NOMO-1 (cell line): ENCODE measurements at regions not wholly inside any gene's neighbourhood (a gene's known extent, or its start where the extent isn't known, plus 50 kb on each side); places are given as distances from the start of the nearest gene placed in this dataset.
"Not testable (repeated sequence)": the region's sequence is repeated elsewhere in the genome, so short reads cannot be mapped to it uniquely, and the experiment has no call there.

Source experiments
- DNase-seq, 2 experiments: peaks; one replicate each; lab custom pipeline; 2025; ENCODE audit not compliant: unreplicated experiment in 2 of 2; lab: John Stamatoyannopoulos, UW

DNA sequence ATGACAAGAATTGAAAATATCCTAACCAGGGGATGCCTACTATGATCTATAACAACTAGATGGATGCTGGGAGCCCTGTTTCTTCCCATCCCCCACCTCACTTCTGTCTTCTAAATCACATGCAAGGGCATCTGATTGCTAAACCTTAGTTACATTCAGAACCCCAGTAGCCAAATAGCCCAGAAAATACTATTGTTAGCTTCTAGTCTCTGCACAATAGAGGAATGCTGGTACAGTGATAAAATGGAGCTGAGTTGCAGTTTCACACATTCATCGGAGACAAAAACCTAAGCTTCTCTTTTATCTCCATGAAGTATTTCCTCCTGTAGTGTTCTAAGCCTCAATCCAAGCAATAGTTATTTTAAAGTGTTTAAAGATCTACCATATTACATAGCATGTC lies 942.9 kb downstream of the RPS29 start:
- no peak for DNase-seq

DNA sequence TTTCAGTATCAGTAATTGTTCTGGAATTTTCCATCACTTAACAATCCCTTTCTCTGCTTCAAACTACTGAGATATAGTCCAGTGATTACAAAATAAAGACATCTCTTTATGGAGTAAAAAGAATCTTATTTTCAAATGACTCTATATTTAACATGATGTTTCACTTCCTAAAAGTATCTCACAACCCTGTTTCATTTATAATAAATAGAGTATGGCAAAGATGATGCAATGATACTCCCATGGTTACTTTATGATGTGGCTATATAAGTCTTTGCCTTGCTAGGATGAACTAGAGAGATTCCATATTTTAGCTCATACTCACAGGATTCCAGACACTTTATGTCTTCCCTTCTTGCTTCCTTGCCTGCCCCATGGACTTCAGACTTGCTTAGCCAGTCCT lies 953.5 kb upstream of the MDGA2 start:
- DNase-seq, result peak in 1 of 2 experiments; percentile 30

DNA sequence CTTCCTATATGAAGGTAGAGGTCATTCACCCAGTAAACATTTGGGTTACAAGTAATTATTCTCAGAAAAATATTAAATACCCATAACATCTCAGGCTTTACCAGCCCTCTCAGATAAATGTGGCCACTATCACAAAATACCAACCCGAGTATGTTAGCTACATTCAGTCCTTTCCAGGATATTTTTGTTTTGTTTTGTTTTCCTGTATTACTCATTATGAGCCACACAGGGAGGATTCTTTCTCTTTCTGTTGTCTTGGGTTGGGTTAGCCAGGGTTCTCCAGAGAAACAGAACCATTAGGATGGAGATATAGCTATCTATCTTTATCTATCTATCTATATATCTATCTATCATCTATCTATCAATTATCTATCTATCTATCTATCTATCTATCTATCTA lies 947.6 kb upstream of the MDGA2 start:
- no peak for DNase-seq

DNA sequence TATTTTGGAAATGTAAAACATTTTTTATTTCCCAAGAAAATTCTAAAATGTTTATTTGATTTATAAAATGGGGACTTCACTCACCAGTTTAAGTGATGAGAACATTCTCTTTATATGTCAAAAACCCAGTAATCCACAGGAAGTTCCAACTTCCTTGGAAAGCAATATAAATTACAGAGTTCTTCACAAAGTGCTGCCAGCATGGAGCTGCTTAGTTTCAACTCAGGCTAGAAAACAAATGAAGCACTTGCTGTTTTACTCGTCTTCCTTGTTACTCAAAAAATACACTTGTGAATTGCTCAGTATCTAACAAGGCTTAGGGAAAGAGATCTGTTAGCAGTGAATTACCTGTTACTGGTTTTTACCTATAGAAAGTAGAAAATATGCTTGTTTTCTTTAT lies 942.7 kb upstream of the MDGA2 start:
- DNase-seq, result no peak

DNA sequence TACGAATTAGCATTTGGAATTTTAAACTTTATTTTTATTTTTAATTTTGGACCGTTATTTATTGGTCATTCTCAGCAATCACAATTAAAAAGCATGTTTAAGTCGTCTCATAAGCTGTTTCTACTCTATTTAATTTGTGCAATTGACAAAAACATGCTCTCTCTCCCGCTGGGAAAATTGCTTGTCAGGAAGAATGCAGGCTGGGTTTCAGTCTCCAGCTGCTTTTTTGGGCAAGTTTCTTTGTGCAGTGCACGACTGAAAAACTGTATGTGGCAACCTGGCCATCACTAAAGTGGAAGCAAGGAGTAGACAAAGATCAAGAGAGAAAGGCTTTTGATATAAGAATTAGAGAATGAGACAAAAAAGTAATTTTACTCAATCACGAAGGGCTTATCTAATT lies 941.5 kb upstream of the MDGA2 start:
- no peak for DNase-seq

DNA sequence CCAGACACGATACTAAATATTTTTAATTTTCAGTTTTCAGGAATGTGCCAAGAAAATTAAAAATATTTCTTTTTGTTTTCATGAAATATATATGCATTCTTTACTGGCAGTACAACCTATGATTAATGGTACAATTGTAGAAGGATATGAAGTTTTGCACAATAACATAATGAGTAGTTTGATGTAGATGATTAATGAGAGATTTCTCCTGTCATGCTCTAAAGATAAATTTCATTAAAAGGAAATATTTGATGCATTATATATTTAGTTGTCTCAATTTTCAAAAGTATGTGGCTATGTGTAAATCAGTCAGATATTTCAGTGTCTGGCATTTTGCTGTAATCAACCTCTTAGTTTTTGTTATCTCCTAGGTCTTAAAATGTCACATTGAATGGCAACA lies 940.2 kb upstream of the MDGA2 start:
- no peak for DNase-seq

DNA sequence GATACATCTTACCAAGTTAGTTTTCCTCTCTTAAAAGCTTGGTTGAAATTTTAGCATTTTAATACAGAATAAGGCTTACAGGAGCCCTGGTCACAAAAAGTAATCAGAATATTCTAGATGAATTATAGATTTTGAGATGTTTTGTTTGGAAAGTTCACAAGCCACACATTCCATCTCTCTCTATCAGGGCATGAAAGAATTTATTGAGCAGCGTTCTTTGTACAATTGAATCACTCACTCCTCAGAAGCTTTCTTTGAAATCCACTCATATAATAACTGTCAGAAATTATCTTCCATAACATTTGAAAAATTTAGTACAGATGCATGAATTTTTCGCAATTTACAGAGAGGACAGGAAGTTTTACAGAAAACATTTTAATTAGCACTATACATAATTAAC lies 938.6 kb upstream of the MDGA2 start:
- DNase-seq, result no peak

DNA sequence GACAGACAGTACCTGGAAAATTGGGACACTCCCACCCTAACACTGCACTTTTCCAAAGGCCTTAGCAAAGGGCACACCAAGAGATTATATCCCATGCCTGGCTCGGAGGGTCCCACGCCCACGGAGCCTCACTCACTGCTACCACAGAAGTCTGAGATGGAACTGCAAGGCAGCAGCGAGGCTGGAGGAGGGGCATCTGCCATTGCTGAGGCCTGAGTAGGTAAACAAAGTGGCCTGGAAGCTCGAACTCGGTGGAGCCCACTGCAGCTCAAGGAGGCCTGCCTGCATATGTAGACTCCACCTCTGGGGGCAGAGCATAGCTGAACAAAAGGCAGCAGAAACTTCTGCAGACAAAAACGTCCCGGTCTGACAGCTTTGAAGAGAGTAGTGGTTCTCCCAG lies 931.6 kb upstream of the MDGA2 start:
- DNase-seq, result not testable (repeated sequence)

DNA sequence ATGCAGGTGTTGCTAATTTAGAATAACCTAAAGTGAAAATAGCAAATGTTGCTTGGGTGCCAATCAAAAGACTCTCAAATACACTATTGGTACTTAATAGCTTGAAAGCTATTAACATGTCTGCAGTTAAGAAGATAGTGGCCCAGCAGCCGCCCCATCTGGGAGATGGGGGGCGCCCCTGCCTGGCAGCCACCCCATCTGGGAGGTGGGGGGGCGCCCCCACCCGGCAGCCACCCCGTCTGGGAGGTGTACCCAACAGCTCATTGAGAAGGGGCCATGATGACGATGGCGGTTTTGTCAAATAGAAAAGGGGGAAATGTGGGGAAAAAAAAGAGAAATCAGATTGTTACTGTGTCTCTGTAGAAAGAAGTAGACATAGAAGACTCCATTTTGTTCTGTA lies 923.1 kb upstream of the MDGA2 start:
- no peak for DNase-seq

DNA sequence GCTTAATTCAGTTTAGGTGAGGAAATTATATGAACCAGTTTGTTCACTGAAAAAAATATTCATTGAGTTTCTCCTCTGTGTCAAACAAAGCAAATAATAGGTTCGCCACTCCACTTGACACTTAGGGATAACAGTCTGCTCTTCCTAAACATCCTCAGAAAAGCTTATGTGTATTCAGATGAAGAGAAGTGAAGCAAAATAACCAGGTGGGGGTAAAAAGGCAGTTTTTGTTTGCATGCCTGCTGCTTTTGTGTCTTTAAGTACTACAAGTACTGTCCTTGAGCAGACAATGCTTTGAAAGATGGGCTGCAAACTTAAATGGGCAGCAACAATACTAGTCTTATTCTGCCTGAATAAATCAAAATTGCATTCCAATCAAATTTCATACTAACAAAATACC lies 910.7 kb upstream of the MDGA2 start:
- DNase-seq, result no peak

DNA sequence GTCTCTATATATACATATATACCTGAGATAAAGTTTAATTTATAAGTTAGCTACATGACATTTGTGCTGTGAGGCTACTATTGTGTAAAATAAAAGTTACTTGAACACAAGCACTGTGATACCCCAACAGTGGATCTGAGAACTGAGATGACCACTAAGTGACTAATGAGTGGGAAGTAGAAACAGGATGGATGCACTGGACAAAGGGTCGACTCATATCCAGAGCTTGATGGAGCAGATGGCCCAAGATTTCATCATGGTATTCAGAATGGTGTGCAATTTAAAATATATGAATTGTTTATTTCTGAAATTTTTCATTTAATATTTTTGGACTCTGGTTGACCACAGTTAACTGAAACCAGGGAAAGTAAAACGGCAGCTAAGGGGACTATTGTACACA lies 908.6 kb upstream of the MDGA2 start:
- no peak for DNase-seq

DNA sequence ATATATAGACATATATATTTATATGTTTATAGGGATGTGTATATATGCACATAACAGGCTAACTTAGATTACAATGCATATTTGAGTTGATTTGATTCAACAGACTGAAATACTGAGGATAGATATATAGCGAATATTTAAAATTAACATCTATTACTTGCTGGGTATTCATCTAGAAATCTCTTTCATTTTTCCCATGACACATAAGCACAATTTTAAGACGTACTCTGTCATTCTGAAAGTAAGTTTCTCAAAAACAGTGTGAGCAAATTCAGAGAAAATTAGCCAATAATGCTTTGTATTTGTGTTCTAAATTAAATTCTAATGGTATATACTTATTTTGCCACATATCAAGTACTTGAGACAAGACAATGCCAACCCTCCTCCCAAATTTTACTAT lies 907.5 kb upstream of the MDGA2 start:
- DNase-seq, result no peak

DNA sequence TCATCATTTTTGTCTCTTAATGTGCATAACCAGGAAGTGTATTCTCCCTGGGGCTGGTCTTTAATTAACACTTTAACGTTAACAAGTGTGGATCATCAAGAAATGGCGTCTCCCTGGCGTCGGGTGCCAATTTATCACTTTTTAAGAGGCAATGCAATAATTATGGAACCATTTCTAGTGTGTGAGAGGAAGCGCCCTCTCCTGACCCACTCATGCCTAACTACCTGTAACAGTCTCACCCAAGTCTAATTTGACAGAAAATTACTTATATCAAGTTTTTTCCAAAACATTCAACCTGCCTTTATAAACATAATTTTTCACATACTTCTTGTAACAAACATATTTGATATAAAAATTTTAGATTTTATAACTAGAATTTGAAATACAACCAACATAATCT lies 905.3 kb upstream of the MDGA2 start:
- no peak for DNase-seq

DNA sequence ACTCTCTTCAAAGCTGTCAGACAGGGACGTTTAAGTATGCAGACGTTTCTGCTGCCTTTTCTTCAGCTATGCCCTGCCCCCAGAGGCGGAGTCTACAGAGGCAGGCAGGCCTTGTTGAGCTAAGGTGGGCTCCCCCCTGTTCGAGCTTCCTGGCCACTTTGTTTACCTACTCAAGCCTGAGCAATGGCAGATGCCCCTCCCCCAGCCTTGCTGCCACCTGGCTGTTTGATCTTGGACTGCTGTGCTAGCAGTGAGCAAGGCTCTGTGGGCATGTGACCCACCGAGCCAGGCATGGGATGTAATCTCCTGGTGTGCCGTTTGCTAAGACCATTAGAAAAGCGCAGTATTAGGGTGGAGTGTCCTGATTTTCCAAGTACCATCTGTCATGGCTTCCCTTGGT lies 900.4 kb upstream of the MDGA2 start:
- DNase-seq, result no peak

DNA sequence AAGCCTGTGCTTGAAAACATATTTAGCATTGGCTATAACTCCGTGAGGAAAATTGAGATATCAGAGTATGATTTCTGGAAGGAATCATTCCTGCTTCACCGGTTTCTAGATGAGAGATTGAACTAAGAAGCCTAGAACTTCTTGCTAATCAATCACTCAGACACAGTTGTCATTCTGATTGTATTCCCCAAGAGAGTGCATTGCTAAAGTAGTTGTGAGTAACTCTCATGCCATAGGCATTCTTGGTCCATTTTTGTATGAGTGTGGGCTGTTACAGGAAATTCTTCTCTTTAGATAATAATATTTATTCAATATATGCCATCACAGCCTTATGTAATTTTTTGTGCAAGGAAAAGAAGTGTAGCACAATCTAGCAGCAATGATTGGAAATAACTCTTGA lies 893.3 kb upstream of the MDGA2 start:
- DNase-seq, result no peak

DNA sequence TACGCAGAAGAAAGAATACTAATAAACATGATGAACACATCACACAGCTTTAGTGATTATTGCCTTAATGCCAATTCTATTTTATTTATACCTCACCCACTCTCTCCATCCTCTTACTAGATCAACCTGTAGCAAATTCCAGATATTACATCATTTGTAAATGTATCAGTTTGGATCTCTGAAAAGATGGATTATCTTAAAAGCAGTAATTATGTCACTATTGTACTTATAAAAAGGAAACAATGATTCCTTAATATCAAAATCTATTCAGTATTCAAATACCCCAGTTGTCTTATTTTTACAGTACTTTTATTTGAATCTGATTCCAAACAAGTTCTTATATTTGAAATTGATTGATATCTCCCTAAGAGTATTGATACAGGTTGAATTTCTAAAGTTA lies 892.8 kb upstream of the MDGA2 start:
- no peak for DNase-seq

DNA sequence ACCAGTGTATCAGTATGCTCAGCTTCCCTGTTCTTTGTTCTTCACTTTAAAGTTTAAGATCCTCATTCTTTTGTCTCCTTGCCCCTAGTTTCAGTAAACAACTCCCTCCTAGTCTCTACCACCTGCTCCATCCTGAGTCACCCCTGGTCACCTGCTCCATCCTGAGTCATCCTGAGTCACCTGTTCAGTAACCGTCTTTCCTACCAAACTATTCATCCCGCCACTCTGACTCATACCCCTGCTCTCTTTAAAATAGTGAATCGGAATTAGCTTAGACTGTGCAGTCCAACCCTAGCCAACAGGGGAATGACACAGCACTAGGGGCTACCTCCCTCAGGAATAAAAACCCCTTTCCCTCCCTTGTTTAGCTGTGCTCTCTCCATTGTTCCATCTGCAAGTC lies 888.1 kb upstream of the MDGA2 start:
- no peak for DNase-seq

DNA sequence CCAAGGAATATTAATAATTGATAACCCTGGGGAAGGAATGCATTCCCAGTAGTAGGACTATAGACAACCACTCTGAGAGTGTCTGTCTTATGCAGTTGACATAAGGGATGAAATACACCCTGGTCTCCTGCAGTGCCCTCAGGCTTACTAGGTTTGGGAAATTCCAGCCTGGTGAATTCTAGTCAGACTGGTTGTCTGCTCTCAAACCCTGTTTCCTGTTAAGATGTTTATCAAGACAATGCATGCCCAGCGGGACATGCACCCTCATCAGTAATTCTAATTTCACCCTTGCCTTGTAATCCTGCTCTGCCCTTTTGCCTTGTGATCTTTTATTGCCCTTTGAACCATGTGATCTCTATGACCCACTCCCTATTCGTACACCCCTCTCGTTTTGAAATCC lies 886.0 kb upstream of the MDGA2 start:
- not testable (repeated sequence) for DNase-seq

DNA sequence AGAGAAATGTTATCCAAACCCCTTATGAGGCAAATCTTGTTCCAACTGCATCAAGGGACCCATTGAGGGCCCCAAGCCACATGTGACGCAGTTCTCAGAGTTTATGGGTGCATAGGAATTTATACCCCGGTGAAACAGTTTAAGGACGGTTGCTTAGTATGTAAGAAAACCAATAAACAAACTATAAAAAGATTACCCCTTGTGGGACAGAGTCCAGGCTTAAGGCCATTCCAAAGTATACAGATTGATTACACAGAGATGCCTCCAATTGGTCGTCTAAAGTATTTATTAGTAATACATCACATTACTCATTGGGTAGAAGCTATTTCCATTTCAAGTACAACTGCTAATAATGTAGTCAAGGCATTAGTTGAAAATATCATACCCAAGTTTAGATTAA lies 885.0 kb upstream of the MDGA2 start:
- no peak for DNase-seq

DNA sequence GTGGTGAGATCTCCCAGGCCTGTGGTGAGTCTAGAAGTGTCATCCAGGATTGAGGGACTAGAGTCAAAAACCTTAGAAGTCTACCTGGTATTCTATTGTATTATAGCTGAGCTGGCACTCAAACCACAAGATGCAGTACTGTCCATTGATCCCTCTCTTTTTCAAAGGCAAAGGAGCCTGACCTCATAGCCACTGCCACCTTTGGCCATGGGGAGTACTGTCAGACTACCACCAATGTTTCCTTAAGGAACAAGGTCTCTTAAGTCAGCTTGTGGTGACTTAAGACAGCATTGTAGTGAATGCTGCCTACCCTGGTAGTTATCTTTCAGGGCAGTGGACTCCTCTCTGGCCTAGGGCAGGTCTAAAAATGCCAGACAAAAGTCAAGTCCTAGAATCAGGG lies 878.0 kb upstream of the MDGA2 start:
- no peak for DNase-seq

DNA sequence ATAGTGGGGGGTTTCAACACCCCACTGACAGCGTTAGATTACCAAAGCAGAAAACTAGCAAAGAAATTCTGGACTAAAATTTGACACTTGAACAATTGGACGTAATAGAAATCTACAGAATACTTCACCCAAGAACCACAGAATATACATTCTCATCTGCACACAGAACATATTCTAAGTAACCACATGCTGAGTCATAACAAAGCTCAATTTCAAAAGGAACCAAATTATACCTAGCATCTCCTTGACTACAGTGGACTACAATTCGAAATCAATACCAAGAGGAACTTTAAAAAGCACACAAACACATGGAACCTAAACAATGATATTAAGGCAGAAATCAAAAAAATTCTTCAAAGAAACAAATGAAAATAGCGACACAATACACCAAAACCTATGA lies 871.6 kb upstream of the MDGA2 start:
- DNase-seq, result no peak

DNA sequence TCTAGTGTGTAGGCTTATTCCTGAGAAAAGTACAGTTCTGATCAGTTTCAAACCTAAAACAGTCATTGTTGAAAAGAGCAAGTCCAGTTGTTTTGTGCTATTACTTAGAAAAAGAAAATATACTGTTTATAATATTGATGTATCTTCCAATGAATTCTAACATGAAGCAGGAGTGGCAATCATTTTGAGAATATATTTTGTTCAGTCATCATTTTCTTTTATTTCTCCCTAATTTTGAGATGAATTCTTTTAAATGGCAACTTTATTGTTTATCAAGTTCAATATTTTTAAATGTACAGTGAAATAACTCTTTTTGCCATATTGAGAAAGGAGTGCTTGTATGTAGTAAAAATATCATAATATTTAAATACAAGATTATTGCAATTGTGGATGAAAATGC lies 862.2 kb upstream of the MDGA2 start:
- DNase-seq, result no peak

DNA sequence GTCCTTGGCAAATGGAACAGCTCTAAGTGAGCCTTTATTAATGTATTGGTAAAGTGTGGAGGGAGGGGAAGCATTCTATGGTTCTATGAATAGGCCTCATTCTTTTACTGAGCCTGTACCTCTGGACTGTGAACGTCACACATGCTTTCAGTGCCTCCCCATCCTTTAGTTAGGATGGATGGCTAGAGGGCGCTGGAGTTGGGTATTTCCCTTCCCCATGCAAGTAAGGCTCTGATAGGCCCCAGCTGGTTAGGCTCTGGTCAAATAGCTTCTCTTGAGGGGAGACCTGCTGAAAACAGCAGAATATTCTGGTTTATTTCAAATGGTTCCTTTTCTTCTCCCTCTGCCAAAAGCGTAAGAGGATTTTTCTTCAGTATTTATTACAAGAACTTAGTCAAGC lies 860.9 kb upstream of the MDGA2 start:
- DNase-seq, result no peak

DNA sequence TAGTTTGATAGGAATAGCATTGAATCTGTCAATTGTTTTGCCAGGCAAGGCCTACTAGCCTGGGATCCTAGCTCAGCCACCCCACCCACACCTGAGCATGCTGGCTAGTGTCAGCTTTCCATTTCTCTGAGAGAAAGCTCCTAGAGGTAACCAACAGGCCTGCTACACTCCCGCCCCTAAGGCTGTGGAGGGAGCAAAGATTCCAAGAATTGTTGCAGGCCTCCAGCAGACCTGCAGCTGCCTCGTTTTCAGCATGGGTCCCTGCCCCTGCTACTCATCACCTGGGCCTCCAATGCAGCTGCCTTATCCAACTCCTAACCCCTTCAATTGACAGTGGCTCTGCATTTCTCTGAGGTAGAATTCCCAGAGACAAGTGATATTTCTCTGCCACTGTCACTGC lies 852.4 kb upstream of the MDGA2 start:
- DNase-seq, result no peak
